ENCODE measurements at regions not wholly inside any gene's neighbourhood (a gene's known extent, or its start where the extent isn't known, plus 50 kb on each side); places are given as distances from the start of the nearest gene placed in this dataset.

DNA sequence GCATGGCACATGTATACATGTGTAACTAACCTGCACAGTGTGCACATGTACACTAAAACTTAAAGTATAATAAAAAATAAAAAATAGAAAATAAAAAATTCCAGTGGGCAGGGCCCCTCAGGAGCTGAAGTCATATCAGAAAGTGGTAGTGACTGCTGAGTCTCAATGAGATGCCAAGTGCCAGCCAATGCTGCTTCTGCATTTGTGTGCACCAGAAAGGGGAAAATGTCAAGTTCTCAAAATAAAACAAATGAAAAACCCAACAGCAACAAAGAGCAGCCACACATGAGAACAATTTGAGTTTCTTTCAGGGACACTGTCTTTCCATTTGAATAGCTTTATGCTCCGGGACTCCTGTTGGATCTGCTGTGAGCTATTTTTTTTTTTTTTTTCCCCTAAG, 117.2 kb upstream of the CCDC112 start:
- TF ChIP-seq POLR2A (IDR thresholded peaks at IDR 0.05) (no peak), EP300 (IDR thresholded peaks at IDR 0.05) (no peak)
- TF ChIP-seq, protein P1, sequence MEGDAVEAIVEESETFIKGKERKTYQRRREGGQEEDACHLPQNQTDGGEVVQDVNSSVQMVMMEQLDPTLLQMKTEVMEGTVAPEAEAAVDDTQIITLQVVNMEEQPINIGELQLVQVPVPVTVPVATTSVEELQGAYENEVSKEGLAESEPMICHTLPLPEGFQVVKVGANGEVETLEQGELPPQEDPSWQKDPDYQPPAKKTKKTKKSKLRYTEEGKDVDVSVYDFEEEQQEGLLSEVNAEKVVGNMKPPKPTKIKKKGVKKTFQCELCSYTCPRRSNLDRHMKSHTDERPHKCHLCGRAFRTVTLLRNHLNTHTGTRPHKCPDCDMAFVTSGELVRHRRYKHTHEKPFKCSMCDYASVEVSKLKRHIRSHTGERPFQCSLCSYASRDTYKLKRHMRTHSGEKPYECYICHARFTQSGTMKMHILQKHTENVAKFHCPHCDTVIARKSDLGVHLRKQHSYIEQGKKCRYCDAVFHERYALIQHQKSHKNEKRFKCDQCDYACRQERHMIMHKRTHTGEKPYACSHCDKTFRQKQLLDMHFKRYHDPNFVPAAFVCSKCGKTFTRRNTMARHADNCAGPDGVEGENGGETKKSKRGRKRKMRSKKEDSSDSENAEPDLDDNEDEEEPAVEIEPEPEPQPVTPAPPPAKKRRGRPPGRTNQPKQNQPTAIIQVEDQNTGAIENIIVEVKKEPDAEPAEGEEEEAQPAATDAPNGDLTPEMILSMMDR (IDR thresholded peaks at IDR 0.05): no peak
- Histone ChIP-seq H3K4me1 (ENCODE audit: insufficient read depth) (no peaks in the 10 kb centered on the region), H3K9me3 (no peaks in the 10 kb centered on the region), H3K4me3 (no peak overlapping the region), H3K27me3 (no peaks in the 10 kb centered on the region), H3K27ac (no peak overlapping the region), H3K36me3 (no peaks in the 10 kb centered on the region)
- 80 to 87% (median 84%) methylated on average over 1 of the region's 1 CpG for WGBS, 3 donors
- intact Hi-C loops (cut with DNase I): no loop called here
- no peak for DNase-seq

DNA sequence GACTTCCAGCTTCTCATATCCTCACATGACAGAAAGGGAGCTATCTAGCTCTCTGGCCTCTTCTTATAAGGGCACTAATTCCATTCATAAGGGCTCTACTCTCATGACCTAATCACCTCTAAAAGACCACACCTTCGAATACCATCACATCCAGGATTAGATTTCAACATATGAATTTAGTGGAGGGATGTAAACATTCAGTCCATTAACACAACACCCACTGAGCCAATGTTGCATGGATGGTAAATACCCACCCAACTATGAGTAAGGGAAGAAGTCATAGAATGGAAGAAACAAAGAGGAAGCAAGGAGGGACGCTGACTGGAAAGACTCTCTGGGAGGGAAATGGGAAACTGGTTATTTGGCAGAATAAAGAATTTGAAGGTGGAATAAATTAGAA, 112.6 kb upstream of the CCDC112 start:
- no peak for DNase-seq
- 83 to 93% (median 88%) methylated on average over 2 of the region's 2 CpGs for WGBS, 3 donors
- no peaks in the 10 kb centered on the region for H3K4me1 ChIP-seq (ENCODE audit: insufficient read depth)

DNA sequence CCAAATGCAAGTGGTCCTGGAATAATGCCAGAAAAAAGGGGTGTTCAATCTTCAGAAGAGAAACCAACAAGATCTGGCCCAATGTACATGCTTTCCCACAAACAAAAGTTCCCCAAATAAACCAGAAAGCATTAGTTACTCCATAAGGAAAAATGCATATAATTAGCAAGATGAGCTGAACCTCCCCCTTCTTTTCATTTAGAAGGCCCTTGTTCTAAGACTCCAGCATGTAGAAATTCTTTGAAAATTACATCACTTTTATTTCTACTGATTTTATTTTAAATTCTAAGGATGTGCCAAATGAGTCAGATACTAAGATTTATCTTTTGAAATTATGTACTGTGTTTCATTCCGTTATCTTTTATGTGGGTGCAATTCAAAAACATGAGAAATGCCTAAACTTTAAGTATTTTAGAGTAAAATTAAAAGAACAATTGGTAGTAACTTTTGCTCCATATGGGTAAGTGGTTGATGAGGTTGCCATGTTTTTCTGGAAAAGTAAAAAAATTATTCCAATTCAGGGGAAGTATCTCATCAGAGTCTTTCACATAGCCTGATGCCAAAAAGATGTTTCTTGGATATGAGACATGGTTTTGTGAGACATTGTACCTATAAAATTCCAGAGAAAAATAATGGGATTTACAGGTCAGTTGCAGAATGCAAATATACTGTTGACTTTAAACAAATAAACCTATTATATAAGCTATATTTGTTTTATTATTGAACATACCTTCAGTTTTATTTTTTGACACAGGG, 106.5 kb upstream of the CCDC112 start:
- H3K36me3 ChIP-seq: no peaks in the 10 kb centered on the region
- intact Hi-C loops (cut with DNase I): no loop called here
- 3 to 19% (median 9%) methylated on average over 1 of the region's 1 CpG for WGBS, 3 donors
- peaks cover 2% of the 10 kb centered on the region for H3K4me1 ChIP-seq (ENCODE audit: insufficient read depth)
- TF ChIP-seq EP300 (IDR thresholded peaks at IDR 0.05) (no peak), POLR2A (IDR thresholded peaks at IDR 0.05) (no peak)
- TF ChIP-seq, protein P1 (IDR thresholded peaks at IDR 0.05): no peak
- no peaks in the 10 kb centered on the region for H3K27me3 ChIP-seq
- H3K4me3 ChIP-seq: no peak overlapping the region
- H3K9me3 ChIP-seq: no peaks in the 10 kb centered on the region
- DNase-seq: no peak
- H3K27ac ChIP-seq: no peak overlapping the region

More for the DNA sequence above, 112.6 kb upstream of the CCDC112 start:
- no peaks in the 10 kb centered on the region for H3K36me3 ChIP-seq
- H3K27ac ChIP-seq: no peak overlapping the region
- intact Hi-C loops (cut with DNase I): no loop called here
- no peaks in the 10 kb centered on the region for H3K9me3 ChIP-seq
- TF ChIP-seq, protein P1 (IDR thresholded peaks at IDR 0.05): no peak
- TF ChIP-seq POLR2A (IDR thresholded peaks at IDR 0.05) (no peak), EP300 (IDR thresholded peaks at IDR 0.05) (no peak)
- H3K4me3 ChIP-seq: no peak overlapping the region
- H3K27me3 ChIP-seq: no peaks in the 10 kb centered on the region

DNA sequence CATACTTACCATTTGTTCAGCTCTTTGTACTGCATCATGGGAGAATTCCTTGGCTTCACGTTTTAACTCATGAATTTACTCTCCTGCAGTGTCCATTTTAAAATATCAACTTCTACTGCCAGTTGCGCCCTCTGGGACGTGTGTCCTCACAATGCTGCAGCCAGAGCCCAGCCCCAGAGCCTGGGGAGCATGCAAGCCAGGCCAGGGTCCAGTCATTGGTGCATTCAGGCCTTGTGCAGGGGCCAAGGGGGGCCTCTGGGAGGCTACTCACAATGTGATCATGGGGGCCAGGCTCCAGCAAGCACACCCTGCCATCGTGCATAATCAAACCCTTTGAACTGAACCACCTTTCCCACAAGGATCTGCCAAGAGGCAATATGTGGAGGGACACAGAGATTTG, 105.6 kb upstream of the CCDC112 start:
- Histone ChIP-seq H3K27ac (no peak overlapping the region), H3K4me1 (ENCODE audit: insufficient read depth) (peaks cover 2% of the 10 kb centered on the region), H3K9me3 (no peaks in the 10 kb centered on the region), H3K36me3 (no peaks in the 10 kb centered on the region), H3K27me3 (no peaks in the 10 kb centered on the region), H3K4me3 (no peak overlapping the region)
- WGBS, 3 donors: 56 to 62% (median 61%) methylated on average over 4 of the region's 4 CpGs
- intact Hi-C loops (cut with DNase I): no loop called here
- DNase-seq: no peak
- TF ChIP-seq, protein P1 (IDR thresholded peaks at IDR 0.05): no peak
- TF ChIP-seq EP300 (IDR thresholded peaks at IDR 0.05) (no peak), POLR2A (IDR thresholded peaks at IDR 0.05) (no peak)

All from ovary (tissue), 7 donors.